Non-pigmented ciliary epithelial cell (primary cell): ENCODE measurements at regions not wholly inside any gene's neighbourhood (a gene's known extent, or its start where the extent isn't known, plus 50 kb on each side); places are given as distances from the start of the nearest gene placed in this dataset.
"Not testable (repeated sequence)": the region's sequence is repeated elsewhere in the genome, so short reads cannot be mapped to it uniquely, and the experiment has no call there.

Experiments
- DNase-seq: peaks from one replicate; pipeline ENCODE4 v3.0.0-alpha.2; 2010; ENCODE audit warnings: low read depth

DNA sequence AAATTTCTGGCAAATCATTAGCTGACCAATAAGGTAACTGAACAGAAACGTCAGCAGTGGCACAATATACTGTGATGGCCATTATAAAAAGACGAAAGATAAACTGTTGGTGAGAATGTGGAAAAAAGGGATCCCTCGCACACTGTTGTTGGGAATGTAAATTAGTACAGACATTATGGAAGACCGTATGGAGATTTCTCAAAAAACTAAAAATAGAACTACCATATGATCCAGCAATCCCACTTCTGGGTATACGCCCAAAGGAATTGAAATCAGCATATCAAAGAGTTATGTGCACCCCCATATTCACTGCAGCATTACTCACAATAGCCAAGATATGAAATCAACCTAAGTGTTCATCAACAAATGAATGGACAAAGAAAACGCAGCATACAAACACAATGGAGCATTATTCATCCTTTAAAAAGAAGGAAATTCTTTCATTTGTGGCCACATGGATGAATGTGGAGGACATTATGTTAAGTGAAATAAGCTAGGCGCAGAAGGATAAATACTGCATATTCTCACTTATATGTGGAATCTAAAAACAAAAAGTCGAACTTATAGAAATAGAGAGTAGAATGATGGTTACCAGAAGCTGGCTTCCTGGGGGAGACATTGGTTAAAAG lies 257.7 kb downstream of the RHOU start:
- no peak for DNase-seq

DNA sequence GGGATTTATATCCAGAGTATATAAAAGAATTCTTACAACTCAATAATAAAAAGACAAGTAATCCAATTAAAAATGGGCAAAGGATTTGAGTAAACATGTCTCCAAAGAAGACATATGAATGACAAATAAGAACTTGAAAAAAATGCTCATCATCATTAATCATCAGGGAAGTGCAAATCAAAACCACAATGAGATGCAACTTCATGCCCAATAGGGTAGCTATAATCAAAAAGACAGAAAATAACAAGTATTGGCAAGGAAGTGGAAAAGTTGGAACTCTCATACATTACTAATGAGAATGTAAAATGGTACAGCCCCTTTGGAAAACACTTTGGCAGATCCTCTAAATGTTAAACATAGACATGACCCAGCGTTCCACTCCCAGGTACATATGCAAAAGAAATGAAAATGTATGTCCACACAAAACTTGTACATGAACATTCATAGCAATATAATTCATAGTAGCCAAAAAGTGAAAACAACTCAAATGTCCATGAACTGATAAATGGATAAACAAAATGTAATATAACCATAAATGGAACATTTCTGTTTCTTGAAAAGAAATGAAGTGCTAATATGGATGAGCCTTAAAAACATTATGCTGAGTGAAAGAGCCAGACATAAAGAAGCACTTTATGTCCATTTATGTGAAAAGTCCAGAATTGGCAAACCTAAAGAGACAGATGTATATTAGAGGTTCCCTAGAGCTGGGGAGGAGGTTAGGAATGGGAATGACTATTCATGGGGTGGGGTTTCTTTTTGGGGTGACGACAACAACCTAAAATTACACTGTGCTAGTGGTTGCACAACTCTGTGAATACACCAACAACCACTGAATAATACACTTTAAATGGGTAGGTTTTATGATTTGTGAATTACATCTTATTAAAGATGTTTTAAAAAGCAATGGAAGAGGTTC lies 259.7 kb downstream of the RHOU start:
- no peak for DNase-seq

DNA sequence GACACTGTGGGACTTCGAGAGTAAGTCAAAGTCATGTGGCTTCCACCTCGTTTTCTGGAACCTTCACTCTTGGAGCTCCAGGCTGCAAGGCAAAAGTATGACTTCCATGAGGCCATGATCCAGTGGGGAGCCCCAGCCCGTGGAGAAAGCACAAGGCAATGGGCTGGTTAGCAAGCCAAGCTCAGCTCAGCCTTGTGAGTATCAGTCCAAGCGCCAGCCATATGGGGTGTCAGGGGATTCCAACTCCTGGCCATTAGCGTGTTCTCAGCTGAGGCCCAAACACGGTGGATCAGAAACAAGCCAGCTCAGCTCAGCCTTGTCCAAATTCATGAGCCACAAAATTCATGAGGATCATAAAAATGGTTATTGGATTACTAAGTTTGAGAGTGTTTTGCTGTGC lies 261.0 kb downstream of the RHOU start:
- no peak for DNase-seq

DNA sequence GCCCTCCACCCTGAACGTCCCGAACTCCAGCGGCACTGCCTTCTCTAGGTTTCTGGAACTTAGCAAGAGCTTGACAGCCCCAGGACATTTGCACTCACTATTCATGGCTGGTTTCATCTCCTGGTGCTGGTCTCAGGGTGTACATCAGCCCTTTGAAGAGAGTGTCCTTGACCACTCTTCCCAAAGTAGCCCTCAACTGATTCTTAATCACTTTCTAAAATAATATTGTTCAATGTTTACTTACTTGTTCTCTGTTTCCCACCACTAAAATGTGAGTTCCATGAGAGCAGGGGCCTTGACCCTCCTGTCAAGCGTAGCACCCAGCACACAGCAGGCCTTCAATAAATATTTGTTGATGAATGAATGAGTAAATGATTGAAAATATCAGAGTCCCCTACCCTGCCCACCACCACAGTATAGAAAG lies 262.5 kb downstream of the RHOU start:
- no peak for DNase-seq

DNA sequence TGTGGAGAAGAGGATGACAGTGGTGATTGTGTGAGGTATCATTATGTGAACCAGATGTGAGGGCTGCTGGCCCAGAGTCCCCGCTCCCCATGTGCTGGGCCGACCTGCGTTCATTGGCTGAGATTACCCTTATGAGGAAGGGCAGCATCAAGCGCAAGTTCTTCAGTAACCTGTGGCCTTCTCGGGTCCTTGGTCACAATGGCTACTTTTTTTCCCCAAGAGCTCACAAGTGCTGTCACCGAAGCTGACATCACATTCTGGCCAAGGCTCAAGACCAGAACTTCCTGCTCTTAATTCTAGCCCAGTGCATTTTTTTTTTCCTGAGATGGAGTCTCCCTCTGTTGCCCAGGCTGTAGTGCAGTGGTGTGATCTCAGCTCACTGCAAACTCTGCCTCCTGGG lies 262.9 kb downstream of the RHOU start:
- DNase-seq: no peak

DNA sequence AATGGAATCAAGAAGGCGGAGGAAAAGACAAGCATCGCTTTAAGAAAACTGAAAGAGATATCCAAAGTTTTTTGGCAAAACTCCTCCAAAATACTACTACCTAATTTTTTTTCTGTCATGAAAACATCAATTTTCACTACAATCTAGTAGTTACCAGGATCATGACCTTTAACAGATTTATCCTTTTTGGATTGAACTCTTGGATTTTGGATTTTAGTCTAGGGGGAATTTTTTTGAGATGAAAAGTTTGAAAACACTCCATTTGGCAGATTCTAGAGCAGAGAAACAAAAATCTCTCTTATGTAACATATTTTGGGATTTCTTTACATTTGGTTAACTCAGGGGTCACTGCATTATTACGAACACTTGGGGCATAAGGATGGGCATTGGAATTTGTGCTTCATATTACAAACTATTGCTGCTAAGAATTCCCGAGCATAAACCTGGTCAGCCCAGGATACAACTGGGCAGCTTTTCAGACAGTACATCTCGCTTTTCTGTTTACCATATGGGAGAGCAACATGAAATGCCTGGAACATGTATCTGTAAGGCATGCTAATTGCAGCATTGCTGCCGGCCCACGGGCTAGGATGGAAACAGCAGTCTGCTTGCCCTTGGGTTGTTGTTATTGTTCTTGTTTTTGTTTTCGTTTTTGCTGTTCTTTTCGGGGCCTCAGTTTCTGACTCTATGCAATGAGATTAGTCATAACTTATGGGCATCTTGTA lies 264.3 kb downstream of the RHOU start:
- no peak for DNase-seq

DNA sequence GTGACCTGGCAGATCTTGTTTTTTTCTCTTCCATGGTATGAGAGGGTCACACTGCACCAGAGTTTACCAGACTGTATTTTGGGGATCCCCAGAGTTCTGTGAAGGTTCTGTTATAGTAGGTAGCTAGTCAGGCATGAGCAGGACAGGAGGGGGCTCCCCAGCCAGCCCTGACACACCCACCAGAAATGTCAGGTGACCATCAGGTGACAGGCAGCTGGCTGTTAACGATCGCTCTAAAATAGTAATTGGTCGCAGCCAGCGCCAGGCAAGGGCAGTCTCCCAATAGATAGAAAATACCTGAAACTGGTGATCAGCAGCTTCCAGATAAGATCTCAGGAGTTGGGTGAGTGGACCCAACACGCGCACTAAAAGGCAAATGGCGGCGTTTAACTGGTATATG lies 264.9 kb downstream of the RHOU start:
- no peak for DNase-seq

DNA sequence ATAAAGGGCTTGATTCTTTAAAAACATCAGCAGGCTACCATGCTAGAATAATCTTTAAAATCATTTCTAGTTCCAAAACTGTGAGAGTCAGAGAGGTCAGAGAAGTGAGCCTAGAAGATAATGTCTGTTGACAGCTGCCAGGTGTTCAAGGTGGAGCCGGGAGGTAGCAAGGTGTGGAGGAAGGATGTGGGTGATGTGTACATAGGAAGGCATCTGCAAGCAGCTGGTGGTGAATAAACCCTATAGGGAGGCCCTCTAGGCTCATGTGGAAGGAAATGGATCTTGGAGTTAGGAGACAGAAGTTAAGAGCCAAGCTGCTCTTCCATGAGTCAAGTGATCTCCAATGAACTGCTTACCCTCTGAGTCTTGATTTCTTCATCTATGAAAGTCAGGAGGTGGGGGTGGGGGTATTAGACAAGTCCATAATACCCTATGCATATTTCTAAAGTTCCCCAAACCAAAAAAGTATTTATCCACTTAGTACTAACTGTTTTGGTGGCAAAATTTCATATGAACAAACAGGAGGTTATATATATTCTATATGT lies 266.3 kb downstream of the RHOU start:
- no peak for DNase-seq

DNA sequence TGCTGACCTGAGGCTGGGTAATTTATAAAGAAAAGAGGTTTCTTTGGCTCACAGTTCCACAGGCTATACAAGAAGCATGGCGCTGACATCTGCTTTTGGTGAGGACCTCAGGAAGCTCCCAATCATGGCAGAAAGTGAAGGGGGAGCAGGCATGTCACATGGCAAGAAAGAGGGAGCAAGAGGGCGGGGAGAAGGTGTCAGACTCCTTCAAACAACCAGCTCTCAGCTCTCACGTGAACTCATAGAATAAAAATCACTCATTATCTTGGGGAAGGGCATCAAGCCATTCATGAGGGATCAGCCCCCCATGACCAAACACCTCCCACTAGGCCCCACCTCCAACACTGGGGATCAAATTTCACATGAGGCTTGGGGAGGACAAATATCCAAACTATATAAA lies 266.8 kb downstream of the RHOU start:
- DNase-seq: no peak

DNA sequence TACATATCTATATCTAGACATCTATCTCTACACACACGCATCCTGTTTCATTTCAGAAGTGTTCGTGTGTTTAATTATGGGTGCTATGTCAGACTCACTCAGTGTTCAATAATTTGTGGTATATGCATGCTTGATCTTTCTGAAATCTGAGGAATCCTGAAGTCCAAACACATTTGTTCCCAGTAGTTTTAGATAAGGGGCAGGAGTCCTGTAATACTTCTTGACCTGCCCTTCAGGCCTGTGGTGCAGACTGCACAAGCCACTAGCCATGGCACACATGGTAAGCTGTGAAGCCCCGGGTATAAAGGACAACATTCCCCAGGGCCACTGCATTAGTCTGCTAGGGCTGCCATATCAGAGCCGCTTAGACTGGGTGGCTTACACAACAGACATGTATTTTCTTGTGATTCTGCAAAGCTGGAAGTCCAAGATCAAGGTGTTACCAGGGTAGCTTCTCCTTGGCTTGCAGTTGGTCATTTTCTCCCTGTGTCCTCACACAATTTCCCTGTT lies 267.2 kb downstream of the RHOU start:
- DNase-seq: no peak

DNA sequence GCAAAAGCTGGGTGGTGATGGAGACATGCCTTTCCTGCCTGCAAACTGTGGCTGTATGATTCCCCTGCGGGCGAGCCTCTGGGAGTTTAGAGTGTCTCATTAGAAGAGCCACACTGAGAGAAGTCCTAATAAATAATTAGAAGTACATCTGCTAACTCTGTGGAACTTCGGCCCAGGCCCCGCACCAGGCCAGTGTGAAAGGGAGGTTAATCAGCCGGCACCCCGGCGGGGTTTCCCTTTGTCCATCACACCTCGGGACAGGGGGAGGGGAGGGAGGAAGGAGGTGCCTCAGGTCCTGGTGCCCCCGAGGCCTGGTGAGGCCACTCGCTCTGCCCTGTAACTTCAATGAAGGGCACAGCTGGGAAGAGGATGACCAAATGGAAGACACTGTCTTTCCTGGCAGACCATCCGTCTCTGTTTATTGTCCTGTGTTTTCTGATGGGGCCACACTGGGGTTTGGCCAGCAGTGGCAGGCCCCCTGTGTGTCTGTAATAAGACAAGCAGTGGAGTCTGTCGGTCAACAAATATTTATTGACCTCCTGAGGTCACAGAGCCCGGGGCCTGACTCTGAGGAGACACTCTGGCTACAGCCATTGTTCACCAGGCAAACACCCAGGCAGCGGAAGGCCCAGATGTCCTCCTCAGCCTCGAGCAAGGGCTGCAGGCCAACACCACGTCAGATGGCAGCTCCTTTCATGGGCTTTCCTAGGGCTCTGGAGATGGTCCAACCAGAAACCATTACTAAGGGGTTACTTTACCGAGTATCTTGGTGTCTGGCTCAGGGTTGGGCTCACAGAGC lies 267.5 kb upstream of the RAB4A start:
- DNase-seq: no peak

DNA sequence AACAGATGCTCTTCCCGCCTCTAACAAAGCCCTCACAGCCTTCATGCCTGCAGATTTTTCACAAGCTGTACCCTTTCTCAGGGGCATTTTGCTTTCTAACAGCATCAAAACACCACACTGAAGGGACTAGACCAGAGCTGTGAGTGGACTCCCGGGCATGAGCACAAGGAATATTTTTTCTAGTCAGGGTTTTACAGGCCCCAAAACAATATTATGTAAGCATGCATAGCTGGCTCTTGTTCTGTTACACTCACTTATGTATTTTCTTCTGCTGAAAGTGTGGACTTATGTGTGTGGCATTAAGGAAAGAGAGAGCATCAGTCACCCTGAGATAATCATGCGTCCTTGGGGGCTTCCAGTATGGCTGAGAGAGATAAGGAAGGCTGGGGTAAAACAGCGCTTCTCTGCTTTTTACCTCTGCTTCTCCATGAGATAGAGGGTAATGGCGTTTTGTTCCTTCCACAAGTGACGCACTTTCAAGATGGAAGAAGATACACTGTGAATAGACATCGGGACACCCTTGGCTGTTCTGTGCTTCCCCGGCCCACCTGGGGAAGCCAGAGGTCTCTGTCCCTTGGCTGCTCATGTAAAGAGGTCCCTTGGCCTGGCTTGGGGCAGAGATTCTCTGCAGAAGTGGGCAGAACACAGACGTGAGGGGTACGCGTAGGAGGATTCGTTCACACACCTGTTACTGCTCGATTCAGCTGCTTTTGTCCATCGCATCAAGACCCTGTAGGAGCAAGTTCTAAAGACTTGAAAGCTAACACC lies 266.7 kb upstream of the RAB4A start:
- DNase-seq: no peak

DNA sequence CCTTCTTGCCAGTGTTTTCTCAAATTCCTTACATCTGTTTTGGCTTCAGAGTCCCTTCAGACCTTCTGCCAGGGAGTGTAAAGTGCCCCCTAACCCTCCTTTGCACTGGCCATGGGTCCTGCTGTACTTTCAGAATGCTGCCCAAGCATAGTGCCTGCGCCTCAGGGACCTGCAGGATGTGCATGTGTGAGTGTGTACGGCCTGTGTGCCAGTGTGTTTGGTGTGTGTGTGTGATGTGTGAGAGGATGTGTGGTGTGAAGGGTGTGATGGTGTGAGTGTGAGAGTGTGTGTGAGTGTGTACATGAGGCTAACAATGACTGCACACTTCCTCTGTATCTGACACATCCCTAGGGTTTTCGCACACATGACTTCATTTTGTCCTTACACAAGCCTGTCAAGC lies 265.8 kb upstream of the RAB4A start:
- no peak for DNase-seq

DNA sequence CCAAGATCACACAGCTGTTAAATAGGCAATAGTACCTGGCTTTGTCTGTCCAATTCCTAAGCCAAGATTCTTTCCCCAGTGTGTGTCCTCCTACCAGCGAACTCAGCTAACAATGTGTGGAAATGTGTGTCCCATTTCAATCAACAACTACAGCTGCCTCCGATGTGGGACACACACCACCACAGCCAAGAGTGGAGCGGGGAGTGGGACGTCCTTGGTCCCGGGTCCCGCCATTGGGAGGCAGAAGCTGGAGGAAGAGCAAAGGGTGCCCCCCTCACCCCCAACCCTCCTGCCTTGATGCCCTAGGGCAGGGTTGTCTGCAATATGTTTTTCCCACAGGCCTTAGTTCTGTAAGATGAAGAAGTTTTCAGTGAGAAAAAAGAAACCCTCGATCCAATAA lies 265.4 kb upstream of the RAB4A start:
- no peak for DNase-seq

DNA sequence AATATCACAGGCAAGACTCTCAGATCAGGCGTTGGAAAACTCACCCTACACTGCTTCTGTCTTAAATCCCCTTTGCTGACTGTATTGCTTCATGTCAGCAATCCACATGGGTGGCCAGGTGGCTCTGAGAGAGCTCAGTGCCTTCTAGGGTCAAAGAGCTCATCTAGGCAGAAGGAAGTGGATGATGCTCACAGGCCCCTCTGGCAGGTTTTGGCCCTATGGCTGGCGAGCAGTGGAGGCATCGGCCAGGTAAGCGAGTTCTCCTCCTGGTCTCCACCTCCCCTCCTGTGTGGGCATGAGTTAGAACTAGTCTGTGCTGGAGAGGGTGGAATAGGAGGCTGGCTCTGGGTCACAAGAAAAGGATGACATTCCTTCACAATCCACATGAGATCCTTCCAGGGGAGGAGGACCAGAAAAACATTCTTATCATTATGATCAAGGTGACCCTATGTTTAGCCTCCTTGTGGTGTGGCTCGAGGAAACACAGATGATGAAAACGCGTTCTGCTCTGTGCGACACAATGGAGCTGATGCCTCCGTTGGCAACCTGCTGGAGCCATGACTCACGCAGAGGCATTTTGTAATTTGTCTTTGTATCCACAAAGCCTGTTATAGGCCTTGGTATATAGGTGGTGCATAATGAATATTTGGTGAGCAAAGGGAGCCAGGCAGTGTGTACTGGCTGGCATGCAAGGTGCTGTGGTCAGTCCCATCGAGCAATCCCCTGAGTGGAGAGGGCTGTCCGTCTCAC lies 264.6 kb upstream of the RAB4A start:
- no peak for DNase-seq

DNA sequence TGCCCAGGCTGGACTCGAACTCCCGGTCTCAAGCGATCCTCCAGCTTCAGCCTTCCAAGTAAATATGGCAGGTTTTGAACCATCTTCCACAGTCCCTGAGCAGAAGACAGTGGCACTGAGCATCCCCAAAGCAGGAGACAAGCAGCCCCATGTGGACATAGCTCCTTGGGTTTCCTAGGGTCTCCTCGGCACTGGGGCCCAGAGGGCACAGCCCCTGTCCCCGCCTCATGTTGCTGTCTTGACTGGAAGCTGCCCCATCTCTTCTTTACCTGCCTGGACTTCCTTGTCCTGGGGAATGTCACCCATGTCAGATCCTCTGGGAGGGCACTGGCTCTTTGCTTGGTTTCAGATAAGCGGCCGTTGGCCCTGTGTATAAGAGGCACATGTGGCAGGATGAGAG lies 263.7 kb upstream of the RAB4A start:
- no peak for DNase-seq

DNA sequence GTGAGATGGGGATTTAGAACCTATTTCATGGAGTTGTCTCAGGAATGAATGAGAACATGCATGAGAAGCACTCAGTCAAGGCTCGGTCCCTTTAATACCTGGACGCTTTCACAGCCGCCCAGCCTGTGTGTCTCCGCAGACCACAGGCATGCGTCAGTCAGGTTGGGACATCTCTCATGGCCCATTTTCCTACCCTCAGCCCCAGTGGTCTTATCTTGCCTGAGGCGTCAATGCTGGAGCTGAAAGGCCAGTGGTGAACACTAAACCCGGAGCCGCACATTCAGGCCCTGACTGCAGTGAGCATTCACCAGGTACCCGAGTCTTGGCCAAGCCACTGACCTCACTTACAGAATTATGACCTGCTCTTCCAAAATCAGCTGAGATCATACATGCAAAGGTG lies 263.2 kb upstream of the RAB4A start:
- no peak for DNase-seq

DNA sequence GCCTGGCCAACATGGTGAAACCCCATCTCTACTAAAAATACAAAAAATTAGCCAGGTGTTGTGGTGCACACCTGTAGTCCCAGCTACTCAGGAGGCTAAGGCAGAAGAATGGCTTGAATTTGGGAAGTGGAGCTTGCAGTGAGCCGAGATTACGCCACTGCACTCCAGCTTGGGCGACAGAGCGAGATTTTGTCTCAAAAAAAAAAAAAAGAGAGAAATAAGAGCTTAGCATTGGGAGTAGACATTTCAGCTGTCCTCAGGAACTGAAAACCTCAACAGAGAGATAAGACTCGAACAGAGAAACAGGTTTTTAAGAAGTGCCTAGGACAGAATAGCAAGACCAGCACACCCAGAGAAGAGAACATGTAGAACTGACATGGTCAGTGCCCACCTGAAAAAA lies 262.6 kb upstream of the RAB4A start:
- DNase-seq: not testable (repeated sequence)

DNA sequence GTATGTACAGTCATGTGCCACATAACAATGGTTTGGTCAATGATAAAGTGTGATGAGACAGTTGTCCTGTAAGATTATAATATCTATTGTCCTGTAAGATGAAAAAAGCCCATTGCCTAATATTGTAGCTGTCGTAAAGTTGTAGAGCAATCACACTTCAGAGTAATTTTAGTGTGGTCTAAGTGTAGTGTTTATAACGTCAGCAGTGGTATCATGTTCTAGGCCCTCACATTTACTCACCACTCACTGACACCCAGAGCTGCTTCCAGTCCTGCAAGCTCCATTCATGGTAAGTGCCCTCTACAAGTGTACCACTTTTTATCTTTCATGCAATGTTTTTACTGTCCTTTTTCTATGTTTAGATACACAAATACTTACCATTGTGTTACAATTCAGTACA lies 259.9 kb upstream of the RAB4A start:
- no peak for DNase-seq

DNA sequence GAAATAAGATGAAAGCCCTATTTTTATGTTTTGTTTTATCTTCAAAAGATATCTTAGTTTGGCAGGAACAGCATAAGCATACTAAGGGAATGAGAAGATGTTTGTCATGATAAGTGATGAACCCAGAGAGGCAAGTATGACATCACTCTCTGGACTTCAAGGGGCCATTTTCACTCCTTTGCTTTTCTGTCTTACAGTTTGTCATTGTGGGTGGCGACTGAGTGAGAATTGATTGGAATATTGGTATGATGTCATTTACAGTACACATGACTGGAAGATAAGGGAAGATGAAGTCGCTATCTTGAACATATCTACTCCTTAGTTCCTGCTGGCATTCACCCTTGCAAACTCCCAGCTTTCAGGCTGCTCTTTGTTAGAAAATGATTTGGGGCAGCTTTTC lies 258.1 kb upstream of the RAB4A start:
- no peak for DNase-seq
